DOHH2 (cell line): ENCODE measurements at regions not wholly inside any gene's neighbourhood (a gene's known extent, or its start where the extent isn't known, plus 50 kb on each side); places are given as distances from the start of the nearest gene placed in this dataset.

Experiments
- H3F3A ChIP-seq: fragments of 200-600 bp; sonication (generic), shearing (Covaris generic); 2 replicates; pipeline ENCODE4 v1.6.0; 2016; ENCODE audit warnings: antibody characterized with exemption, mild to moderate bottlenecking; ENCODE audit not compliant: control insufficient read depth, insufficient read depth
- H3K27ac ChIP-seq: fragments of 200-600 bp; sonication (generic); 2 replicates; pipeline ENCODE4 v1.5.1; 2014; ENCODE audit warnings: low read depth, mild to moderate bottlenecking, low read length, moderate library complexity
- H3K27me3 ChIP-seq: fragments of 200-600 bp; sonication (generic); 2 replicates; pipeline ENCODE4 v1.6.1; 2014; ENCODE audit warnings: mild to moderate bottlenecking, low read length, mixed read lengths; ENCODE audit not compliant: control insufficient read depth
- H3K36me3 ChIP-seq: fragments of 200-600 bp; sonication (generic); 2 replicates; pipeline ENCODE4 v1.6.1; 2014; ENCODE audit warnings: mild to moderate bottlenecking, low read length, moderate library complexity, mixed read lengths; ENCODE audit not compliant: control insufficient read depth
- H3K4me1 ChIP-seq: fragments of 200-600 bp; sonication (generic); 2 replicates; pipeline ENCODE4 v1.6.1; 2014; ENCODE audit warnings: mild to moderate bottlenecking, low read length, mixed read lengths; ENCODE audit not compliant: control insufficient read depth
- H3K4me2 ChIP-seq: fragments of 200-600 bp; sonication (generic); 2 replicates; pipeline ENCODE4 v1.6.0; 2014; ENCODE audit warnings: mild to moderate bottlenecking, low read length, moderate library complexity
- H3K4me3 ChIP-seq: fragments of 200-600 bp; sonication (generic); 2 replicates; pipeline ENCODE4 v1.5.1; 2014; ENCODE audit warnings: mild to moderate bottlenecking, low read length, mixed read lengths
- H3K79me2 ChIP-seq: fragments of 200-600 bp; sonication (generic); 2 replicates; pipeline ENCODE4 v1.6.1; 2014; ENCODE audit warnings: mild to moderate bottlenecking, low read length, mixed read lengths; ENCODE audit not compliant: control insufficient read depth
- H3K9me2 ChIP-seq: fragments of 200-600 bp; sonication (generic); replicated peaks from 2 replicates; pipeline ENCODE4 v1.6.1; 2014; ENCODE audit warnings: mild to moderate bottlenecking, low read length, mixed read lengths; ENCODE audit not compliant: control insufficient read depth
- H3K9me3 ChIP-seq: fragments of 200-600 bp; sonication (generic); 2 replicates; pipeline ENCODE4 v1.6.1; 2014; ENCODE audit warnings: antibody characterized with exemption, low read length, mixed read lengths; ENCODE audit not compliant: control insufficient read depth, insufficient read depth
- H4K20me1 ChIP-seq: fragments of 200-600 bp; sonication (generic); 2 replicates; pipeline ENCODE4 v1.6.0; 2014; ENCODE audit warnings: low read depth, mild to moderate bottlenecking, antibody characterized with exemption, low read length, moderate library complexity; ENCODE audit not compliant: control insufficient read depth, insufficient read depth
- EZH2phosphoT487 ChIP-seq: fragments of 200-600 bp; sonication (generic); IDR thresholded peaks from 2 replicates; pipeline ENCODE4 v1.6.1; 2017; ENCODE audit warnings: borderline replicate concordance, mild to moderate bottlenecking, antibody characterized with exemption, low read length, moderate library complexity, mixed read lengths
- TF ChIP-seq, protein P1 (sequence below): fragments of 200-600 bp; sonication (generic); IDR thresholded peaks from one replicate; pipeline ENCODE4 v1.5.1; 2014; ENCODE audit warnings: antibody characterized with exemption, mild to moderate bottlenecking, low read depth, low read length; ENCODE audit not compliant: poor library complexity, severe bottlenecking

DNA sequence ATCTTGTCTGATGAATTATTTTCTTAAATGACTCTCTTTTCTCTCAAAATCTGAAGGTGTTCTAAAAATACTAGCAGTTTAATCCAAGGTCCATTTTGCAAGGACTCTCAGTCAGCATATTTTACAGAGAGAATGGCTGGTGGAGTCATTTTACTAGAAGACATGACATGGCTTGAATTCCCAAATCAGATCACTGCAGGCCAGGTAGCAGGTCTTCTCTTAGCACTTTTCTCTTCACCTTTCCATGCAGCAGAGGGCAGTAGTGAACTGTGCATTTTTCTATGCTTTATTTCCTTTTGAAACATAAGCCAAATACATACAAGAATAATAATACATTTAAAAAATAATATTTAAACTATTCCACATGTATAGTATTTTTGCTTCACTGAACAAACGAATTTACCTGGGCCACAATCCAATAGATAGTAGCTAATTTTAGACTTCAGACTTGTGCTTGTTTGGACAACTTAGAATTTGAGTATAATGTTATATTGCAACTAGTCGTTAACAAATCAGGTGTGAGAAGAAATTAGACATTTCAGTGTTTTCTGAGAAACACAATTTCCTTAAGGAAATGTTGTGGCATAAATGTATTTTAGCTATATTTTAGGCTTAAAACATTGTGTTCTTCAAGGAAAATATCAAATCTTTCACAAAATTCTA lies 289.4 kb upstream of the DAB2 start:
- H3K27ac ChIP-seq = no peak overlapping the region
- no peak overlapping the region for H3K4me2 ChIP-seq
- TF ChIP-seq EZH2phosphoT487 = no peak
- TF ChIP-seq, protein P1, sequence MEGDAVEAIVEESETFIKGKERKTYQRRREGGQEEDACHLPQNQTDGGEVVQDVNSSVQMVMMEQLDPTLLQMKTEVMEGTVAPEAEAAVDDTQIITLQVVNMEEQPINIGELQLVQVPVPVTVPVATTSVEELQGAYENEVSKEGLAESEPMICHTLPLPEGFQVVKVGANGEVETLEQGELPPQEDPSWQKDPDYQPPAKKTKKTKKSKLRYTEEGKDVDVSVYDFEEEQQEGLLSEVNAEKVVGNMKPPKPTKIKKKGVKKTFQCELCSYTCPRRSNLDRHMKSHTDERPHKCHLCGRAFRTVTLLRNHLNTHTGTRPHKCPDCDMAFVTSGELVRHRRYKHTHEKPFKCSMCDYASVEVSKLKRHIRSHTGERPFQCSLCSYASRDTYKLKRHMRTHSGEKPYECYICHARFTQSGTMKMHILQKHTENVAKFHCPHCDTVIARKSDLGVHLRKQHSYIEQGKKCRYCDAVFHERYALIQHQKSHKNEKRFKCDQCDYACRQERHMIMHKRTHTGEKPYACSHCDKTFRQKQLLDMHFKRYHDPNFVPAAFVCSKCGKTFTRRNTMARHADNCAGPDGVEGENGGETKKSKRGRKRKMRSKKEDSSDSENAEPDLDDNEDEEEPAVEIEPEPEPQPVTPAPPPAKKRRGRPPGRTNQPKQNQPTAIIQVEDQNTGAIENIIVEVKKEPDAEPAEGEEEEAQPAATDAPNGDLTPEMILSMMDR = peak; percentile 31

DNA sequence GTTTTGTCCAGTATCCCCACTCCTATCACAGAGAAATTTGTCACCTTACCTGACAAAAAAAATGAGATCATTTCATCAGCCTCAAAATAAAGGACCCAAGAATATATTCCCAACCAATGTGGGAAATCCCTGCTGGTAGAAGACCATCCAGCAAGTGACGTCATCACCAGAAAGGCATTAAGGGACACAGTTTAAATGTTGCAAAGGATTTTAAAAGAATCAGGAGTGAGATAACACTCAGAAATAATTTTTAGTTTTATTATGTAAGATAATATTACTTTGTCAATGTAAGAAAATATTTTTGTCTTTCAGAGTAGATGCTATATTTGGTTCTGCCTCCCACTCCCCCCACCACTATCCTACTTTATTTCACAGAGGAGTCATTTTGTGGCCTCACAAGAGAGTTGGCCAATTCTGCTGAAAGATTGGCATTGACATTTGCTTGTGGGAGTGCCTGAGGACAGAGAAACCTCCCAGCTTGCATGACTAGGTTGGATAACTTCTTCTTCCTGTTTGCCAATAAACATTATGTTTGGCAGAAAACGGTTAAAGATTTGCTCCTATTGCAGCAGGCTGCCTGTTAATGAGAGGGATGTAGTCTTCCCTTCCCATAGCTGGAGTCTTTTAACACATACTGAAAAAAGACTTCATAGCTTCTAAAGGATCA lies 288.6 kb upstream of the DAB2 start:
- no peaks in the 10 kb centered on the region for H3K27me3 ChIP-seq
- no peak overlapping the region for H3K4me2 ChIP-seq
- H3K79me2 ChIP-seq = no peaks in the 10 kb centered on the region
- H3K9me3 ChIP-seq = no peaks in the 10 kb centered on the region
- H3K27ac ChIP-seq = no peak overlapping the region
- no peaks in the 10 kb centered on the region for H3K9me2 ChIP-seq
- H3K36me3 ChIP-seq = no peaks in the 10 kb centered on the region
- no peaks in the 10 kb centered on the region for H3K4me1 ChIP-seq
- no peak for TF ChIP-seq EZH2phosphoT487
- TF ChIP-seq, protein P1 = no peak
- H3K4me3 ChIP-seq = no peak overlapping the region
- no peaks in the 10 kb centered on the region for H3F3A ChIP-seq
- no peaks in the 10 kb centered on the region for H4K20me1 ChIP-seq

More for the DNA sequence above, 289.4 kb upstream of the DAB2 start:
- Histone ChIP-seq H3K9me3 (no peaks in the 10 kb centered on the region), H3K79me2 (no peaks in the 10 kb centered on the region), H3K4me3 (no peak overlapping the region), H3F3A (no peaks in the 10 kb centered on the region), H3K4me1 (no peaks in the 10 kb centered on the region), H3K27me3 (no peaks in the 10 kb centered on the region), H3K9me2 (no peaks in the 10 kb centered on the region), H4K20me1 (no peaks in the 10 kb centered on the region), H3K36me3 (no peaks in the 10 kb centered on the region)

DNA sequence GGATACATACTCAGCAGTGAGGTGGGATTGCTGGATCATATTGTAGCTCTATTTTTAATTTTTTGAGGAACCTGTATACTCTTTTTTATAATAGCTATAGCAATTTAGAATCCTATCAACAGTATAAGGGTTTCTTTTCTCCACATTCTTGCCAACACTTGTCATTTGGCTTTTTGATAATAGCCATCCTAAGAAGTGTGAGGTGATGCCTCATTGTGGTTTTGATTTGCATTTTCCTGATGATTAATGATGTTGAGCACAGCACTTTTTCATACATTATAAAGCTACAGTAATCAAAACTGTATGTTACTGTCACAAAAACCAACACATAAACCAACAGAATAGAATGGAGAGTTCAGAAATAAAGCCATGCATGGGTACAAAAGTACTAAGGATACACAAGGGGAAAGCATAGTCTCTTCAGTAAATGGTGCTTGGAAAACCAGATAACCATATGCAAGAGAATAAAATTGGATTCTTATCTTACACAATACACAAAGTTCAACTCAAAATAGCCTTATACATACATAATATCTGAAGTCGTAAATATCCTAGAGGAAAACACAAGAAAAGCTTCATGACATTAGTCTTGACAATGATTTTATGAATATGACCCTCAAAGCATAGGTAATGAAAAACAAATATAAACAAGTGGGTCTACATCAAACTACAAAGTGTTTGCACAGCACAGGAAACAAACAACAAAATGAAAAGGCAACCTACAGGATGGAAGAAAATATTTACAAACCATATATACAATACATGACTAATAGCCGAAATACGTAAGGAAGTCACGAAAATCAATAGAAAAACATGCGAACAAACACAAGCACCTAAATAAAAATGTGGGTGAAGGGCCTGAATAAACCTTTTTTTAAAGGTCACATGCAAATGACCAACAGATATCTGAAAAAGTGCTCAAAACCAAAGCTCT lies 287.8 kb upstream of the DAB2 start:
- Histone ChIP-seq H3K9me3 (no peaks in the 10 kb centered on the region), H3K9me2 (no peaks in the 10 kb centered on the region), H3K79me2 (no peaks in the 10 kb centered on the region), H3F3A (no peaks in the 10 kb centered on the region), H3K4me2 (no peak overlapping the region), H3K4me3 (no peak overlapping the region), H3K27me3 (no peaks in the 10 kb centered on the region), H3K36me3 (no peaks in the 10 kb centered on the region), H4K20me1 (no peaks in the 10 kb centered on the region), H3K27ac (no peak overlapping the region), H3K4me1 (no peaks in the 10 kb centered on the region)
- TF ChIP-seq, protein P1 = no peak
- TF ChIP-seq EZH2phosphoT487 = no peak
